ENCODE measurements at regions not wholly inside any gene's neighbourhood (a gene's known extent, or its start where the extent isn't known, plus 50 kb on each side); places are given as distances from the start of the nearest gene placed in this dataset.

DNA sequence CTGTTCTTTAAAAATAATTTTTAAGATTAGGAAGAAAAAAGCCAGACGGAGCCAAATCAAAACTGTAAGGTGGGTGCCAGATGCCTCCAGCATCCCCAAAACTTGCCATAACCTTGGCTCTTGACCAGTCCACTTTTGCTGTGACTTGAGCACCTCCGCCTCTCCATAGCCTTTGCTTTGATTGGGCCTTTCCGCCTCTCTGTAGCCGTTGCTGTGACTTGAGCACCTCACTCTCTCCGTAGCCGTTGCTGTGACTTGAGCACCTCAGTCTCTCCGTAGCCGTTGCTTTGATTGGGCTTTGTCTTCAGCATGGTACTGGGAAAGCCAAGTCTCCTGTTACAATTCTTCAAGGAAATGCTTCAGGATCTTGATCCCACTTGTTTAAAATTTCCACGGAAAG lies 73.0 kb downstream of the YTHDF1 start:
- TF ChIP-seq ZNF747 (CRISPR knock-in tag; IDR thresholded peaks at IDR 0.05; ENCODE audit: borderline replicate concordance) (no peak), YY1 (IDR thresholded peaks at IDR 0.05; ENCODE audit: insufficient read depth, insufficient replicate concordance, low read depth, low read length) (no peak), FOXM1 (CRISPR knock-in tag; IDR thresholded peaks at IDR 0.05) (no peak), MYC (CRISPR knock-in tag; IDR thresholded peaks at IDR 0.05; ENCODE audit: borderline replicate concordance) (no peak), JUN (CRISPR knock-in tag; IDR thresholded peaks at IDR 0.05) (no peak), KDM6A (CRISPR knock-in tag; IDR thresholded peaks at IDR 0.05; ENCODE audit: low read depth) (no peak), MEIS1 (CRISPR knock-in tag; IDR thresholded peaks at IDR 0.05; ENCODE audit: borderline replicate concordance) (no peak)
- TF ChIP-seq, protein P1, sequence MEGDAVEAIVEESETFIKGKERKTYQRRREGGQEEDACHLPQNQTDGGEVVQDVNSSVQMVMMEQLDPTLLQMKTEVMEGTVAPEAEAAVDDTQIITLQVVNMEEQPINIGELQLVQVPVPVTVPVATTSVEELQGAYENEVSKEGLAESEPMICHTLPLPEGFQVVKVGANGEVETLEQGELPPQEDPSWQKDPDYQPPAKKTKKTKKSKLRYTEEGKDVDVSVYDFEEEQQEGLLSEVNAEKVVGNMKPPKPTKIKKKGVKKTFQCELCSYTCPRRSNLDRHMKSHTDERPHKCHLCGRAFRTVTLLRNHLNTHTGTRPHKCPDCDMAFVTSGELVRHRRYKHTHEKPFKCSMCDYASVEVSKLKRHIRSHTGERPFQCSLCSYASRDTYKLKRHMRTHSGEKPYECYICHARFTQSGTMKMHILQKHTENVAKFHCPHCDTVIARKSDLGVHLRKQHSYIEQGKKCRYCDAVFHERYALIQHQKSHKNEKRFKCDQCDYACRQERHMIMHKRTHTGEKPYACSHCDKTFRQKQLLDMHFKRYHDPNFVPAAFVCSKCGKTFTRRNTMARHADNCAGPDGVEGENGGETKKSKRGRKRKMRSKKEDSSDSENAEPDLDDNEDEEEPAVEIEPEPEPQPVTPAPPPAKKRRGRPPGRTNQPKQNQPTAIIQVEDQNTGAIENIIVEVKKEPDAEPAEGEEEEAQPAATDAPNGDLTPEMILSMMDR (CRISPR knock-in tag; IDR thresholded peaks at IDR 0.05), result no peak
- TF ChIP-seq, protein P2, sequence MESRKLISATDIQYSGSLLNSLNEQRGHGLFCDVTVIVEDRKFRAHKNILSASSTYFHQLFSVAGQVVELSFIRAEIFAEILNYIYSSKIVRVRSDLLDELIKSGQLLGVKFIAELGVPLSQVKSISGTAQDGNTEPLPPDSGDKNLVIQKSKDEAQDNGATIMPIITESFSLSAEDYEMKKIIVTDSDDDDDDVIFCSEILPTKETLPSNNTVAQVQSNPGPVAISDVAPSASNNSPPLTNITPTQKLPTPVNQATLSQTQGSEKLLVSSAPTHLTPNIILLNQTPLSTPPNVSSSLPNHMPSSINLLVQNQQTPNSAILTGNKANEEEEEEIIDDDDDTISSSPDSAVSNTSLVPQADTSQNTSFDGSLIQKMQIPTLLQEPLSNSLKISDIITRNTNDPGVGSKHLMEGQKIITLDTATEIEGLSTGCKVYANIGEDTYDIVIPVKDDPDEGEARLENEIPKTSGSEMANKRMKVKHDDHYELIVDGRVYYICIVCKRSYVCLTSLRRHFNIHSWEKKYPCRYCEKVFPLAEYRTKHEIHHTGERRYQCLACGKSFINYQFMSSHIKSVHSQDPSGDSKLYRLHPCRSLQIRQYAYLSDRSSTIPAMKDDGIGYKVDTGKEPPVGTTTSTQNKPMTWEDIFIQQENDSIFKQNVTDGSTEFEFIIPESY (CRISPR knock-in tag; IDR thresholded peaks at IDR 0.05), result no peak
- TF ChIP-seq, protein P3, sequence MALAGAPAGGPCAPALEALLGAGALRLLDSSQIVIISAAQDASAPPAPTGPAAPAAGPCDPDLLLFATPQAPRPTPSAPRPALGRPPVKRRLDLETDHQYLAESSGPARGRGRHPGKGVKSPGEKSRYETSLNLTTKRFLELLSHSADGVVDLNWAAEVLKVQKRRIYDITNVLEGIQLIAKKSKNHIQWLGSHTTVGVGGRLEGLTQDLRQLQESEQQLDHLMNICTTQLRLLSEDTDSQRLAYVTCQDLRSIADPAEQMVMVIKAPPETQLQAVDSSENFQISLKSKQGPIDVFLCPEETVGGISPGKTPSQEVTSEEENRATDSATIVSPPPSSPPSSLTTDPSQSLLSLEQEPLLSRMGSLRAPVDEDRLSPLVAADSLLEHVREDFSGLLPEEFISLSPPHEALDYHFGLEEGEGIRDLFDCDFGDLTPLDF (CRISPR knock-in tag; IDR thresholded peaks at IDR 0.05), result no peak

Data from HepG2 (cell line).